ENCODE measurements at regions not wholly inside any gene's neighbourhood (a gene's known extent, or its start where the extent isn't known, plus 50 kb on each side); places are given as distances from the start of the nearest gene placed in this dataset.
"Not testable (repeated sequence)": the region's sequence is repeated elsewhere in the genome, so short reads cannot be mapped to it uniquely, and the experiment has no call there.

DNA sequence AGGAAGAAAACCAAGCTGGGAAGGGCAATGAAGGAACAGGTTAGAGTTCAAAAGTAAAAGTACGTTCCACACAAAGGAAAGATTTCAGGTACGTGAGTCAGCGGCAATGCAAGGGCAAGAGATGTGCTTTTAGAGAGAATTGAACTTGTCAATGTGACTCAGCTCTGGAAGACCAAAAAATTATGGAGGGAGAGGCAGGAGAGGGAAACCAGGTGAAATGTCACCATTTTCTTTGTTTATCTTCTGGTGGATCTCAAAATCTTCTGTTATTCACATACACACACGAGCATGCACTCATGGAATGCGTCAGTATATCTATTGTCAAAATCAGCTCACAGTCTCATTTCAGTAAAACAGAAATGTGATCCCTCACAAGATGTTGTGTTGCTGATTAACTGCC is 148.8 kb upstream of the RFX3 start:
- Histone ChIP-seq H3K27ac (no peak overlapping the region), H3K4me3 (no peak overlapping the region)

- H3K27ac ChIP-seq = no peak overlapping the region
- no peak overlapping the region for H3K4me3 ChIP-seq
These were observed 146.6 kb upstream of the RFX3 start for GRCh38 chr9:3672399-3672798.

GRCh38 chr9:3664044-3664443 is 138.2 kb upstream of the RFX3 start:
- no peak overlapping the region for H3K4me3 ChIP-seq

DNA sequence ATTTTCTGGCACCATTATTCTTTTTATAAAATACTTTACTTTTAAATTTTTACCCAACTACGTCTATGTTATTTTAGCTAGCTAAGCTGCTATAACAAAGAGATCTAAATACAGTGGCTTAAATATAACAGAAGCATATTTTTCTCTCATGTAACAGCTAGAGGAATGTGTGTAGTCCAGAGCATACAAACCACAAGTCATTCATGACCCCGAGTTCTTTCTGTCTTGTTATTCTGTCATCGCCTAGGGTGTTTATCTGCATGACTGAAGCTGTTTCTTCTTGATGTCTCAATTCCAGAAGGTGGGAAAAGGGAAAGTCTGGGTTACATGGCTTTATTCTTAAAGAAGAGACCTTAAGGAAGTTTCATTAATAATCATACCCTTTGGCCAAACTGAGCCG is 136.9 kb upstream of the RFX3 start:
- no peak overlapping the region for H3K4me3 ChIP-seq
- H3K27ac ChIP-seq = no peak overlapping the region

More at GRCh38 chr9:3664044-3664443, 138.2 kb upstream of the RFX3 start:
- H3K27ac ChIP-seq = no peak overlapping the region

DNA sequence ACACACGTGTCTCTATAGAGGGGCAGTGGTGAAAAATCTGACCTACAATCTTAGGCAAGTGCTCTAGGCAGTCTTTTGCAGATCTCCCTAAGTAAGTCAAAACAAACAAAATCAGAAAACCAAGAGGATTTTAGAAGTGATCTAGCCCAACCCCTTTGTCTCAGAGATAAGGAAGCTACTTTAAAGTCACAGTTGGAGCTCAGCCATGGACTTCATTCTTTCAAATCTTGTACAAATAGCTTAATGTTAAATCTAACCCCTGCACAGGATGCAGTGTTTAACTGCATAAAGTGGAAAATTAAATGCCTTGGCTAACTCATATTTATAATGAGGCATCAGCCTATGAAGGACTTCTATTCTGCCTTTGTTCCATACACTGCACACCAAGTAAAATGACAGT is 135.1 kb upstream of the RFX3 start:
- Histone ChIP-seq H3K27ac (no peak overlapping the region), H3K4me3 (no peak overlapping the region)

DNA sequence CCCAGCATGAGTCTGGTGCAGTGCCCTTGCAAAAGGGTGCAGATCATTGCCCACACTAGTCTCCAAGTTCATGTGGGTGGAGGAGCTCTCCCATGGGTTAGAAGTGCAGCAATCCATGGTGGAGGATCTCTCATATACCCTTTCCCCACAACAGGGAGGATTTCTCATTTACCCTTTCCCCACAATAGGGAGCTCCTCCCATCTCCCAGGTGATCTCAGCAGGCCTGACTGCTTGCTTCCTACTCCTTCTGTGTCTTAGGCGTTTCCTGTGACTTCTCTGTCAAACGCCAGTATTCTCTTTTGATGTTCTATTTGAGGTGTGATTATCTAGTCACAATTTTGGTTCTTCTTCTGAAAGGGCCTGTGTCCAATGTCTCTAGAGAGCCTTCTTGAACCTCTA is 133.8 kb upstream of the RFX3 start:
- Histone ChIP-seq H3K4me3 (no peak overlapping the region), H3K27ac (no peak overlapping the region)

DNA sequence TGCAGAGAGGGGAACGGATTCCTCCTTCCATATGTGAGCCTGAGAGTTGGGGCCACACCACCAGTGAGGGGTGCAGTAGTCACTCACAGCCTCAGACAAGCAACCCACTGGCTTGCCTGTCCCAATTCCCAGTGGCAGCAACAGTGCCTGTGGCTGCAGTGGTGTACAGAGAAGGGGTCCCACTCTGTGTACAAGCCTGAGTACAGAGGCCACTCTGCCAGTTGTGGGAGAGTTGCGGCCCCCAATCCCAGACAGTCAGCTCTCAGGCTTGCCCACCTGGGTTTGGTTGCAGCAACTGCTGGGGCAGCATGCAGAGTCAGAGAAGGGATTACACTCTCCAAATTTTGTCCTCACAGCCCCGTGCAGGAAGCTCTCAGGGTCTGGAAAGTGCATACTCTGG is 133.2 kb upstream of the RFX3 start:
- H3K4me3 ChIP-seq = no peak overlapping the region
- no peak overlapping the region for H3K27ac ChIP-seq

GRCh38 chr9:3656224-3656623 is 130.4 kb upstream of the RFX3 start:
- Histone ChIP-seq H3K4me3 (no peak overlapping the region), H3K27ac (no peak overlapping the region)

DNA sequence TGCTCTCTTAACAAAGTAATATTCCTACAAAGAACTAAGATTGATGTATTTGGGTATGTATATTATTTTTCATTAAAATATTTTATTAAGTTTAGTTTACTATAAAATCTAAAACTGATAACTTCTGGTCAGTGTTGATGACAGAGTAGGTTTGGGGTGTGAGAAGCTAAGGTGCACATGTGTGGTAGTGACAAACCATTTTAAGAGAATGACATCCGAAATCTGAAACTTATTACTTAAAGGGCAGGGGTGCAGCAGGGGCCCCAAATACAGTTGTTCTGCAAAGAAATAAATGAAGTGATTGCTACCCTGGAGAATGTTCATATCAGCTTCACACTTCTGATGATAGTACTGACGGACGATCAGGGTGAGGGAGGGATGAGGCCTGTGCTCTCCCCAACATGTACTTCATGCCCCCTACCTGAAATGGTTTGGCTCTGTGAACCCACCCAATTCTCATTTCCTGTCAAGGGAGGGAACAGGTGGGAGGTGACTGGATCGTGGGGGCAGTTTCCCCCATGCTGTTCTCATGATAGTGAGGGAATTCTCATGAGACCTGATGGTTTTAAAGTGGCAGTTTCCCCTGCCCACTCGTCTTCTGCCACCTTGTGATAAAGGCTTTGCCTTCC is 125.3 kb upstream of the RFX3 start:
- H3K4me3 ChIP-seq = no peak overlapping the region

DNA sequence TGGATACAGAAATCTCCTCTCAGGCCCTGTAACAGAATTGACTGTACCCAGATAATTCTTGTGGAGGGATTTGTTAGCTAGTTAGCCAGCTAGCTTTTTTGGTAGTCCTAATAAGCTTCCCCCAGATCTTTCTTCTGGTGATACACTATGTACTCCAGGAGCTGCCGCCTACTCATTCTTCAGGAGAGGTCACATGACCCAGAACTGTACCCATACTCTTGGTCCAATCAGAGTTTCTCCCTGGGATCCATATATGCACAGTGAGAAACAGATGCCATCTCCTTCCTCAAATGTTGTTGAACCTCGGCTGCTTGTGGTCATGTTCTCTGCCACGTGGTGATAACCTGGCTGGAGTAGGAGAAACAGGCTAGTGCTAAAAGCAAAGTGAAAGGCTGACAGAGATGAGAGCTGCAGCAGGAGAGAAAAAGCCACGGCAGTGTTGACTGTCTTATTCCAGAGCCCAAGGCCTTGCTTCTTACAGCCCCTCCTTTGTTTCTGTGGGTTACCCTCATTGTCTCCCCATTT is 123.0 kb upstream of the RFX3 start:
- Histone ChIP-seq H3K4me3 (no peak overlapping the region), H3K27ac (no peak overlapping the region)

More for the DNA sequence above, 125.3 kb upstream of the RFX3 start:
- no peak overlapping the region for H3K27ac ChIP-seq

GRCh38 chr9:3648266-3648665 is 122.5 kb upstream of the RFX3 start:
- Histone ChIP-seq H3K4me3 (no peak overlapping the region), H3K27ac (no peak overlapping the region)

- H3K27ac ChIP-seq = no peak overlapping the region
- H3K4me3 ChIP-seq = no peak overlapping the region
These were observed 121.9 kb upstream of the RFX3 start for GRCh38 chr9:3647652-3648051.

GRCh38 chr9:3646226-3646625 is 120.4 kb upstream of the RFX3 start:
- Histone ChIP-seq H3K27ac (no peak overlapping the region), H3K4me3 (no peak overlapping the region)

DNA sequence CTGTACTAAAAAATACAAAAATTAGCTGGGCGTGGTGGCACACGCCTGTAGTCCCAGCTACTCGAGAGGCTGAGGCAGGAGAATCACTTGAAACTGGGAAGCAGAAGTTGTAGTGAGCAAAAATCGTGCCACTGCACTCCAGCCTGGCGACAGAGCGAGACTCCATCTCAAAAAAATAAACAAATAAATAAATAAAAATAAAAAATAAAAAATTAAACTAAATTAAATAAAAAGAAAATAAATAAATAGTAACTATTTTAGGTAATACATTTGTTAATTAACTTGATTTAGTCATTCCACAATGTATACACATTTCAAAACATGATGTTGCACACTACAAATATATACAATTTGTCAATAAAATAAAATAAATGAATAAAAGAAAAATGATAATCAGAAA is 116.3 kb upstream of the RFX3 start:
- not testable (repeated sequence) for H3K27ac ChIP-seq, H3K4me3 ChIP-seq

DNA sequence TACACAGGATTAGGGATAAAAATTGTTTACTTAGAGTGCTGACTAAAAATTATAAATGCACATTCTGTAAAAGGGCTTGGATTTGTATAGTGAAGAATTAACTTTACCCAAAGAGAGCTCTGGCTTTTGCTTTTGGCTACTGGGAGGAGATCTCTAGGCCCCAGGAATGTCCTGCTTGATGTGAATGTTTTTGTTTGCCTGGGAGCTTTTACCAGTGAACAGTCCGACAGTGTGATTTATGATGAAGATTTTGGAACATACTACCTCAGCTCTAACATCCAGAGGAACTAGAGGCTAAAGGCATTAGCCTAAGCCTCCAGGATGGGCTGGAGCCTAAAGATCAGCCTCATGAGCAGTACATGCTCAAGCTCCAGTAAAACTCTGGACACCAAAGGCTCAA is 103.7 kb upstream of the RFX3 start:
- no peak overlapping the region for H3K27ac ChIP-seq

DNA sequence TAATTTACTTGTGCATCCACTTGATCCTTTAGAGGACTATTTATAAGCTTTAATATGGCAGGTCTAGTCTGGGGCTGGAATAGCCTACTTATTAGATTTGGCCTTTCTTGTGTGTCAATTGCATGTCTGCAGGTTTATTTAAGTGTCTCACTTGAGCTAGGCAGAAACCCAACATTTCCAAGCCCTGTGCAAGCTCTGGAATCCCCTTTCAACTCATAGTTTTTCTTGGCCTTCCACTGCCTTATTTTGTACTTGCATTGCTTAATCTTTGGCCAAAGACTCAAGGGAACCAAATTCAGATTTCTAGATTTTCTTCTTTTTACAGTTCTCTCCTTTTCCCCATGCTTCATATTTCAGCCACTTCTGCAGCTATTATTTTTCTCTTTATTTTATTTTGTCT is 102.4 kb upstream of the RFX3 start:
- no peak overlapping the region for H3K4me3 ChIP-seq

More for the DNA sequence above, 103.7 kb upstream of the RFX3 start:
- no peak overlapping the region for H3K4me3 ChIP-seq

GRCh38 chr9:3608011-3608410 is 82.2 kb upstream of the RFX3 start:
- Histone ChIP-seq H3K4me3 (no peak overlapping the region), H3K27ac (no peak overlapping the region)

More for the DNA sequence above, 102.4 kb upstream of the RFX3 start:
- H3K27ac ChIP-seq = no peak overlapping the region

GRCh38 chr9:3600672-3601071 is 74.9 kb upstream of the RFX3 start:
- Histone ChIP-seq H3K27ac (no peak overlapping the region), H3K4me3 (no peak overlapping the region)

- Histone ChIP-seq H3K4me3 (no peak overlapping the region), H3K27ac (no peak overlapping the region)
These were observed 72.0 kb upstream of the RFX3 start for GRCh38 chr9:3597792-3598191.

DNA sequence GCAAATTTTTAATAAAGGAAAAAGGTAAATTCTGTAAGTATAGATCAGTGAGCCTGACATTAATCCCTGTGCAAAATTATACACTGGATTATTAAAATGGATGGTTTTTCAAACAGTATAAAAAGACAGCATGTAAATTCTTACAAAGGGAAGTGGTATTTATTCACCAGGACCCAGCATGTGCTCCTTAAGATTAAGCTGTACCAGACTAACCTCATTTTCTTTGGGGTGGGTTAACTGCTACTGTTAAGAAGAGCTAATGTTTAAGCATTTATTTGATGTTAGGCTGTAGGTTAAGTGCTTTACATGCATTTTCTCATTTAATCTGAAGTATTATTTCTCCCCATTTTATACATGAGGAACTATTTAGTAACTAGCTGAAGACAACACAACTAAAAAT is 60.3 kb upstream of the RFX3 start:
- H3K4me3 ChIP-seq = no peak overlapping the region

GRCh38 chr9:3585606-3586005 is 59.8 kb upstream of the RFX3 start:
- Histone ChIP-seq H3K4me3 (no peak overlapping the region), H3K27ac (no peak overlapping the region)

More for the DNA sequence above, 60.3 kb upstream of the RFX3 start:
- no peak overlapping the region for H3K27ac ChIP-seq

GRCh38 chr9:3578786-3579185 is 53.0 kb upstream of the RFX3 start:
- Histone ChIP-seq H3K27ac (no peak overlapping the region), H3K4me3 (no peak overlapping the region)

Measured in skin epidermis (tissue), 12 donors.